ENCODE measurements at regions not wholly inside any gene's neighbourhood (a gene's known extent, or its start where the extent isn't known, plus 50 kb on each side); places are given as distances from the start of the nearest gene placed in this dataset.

DNA sequence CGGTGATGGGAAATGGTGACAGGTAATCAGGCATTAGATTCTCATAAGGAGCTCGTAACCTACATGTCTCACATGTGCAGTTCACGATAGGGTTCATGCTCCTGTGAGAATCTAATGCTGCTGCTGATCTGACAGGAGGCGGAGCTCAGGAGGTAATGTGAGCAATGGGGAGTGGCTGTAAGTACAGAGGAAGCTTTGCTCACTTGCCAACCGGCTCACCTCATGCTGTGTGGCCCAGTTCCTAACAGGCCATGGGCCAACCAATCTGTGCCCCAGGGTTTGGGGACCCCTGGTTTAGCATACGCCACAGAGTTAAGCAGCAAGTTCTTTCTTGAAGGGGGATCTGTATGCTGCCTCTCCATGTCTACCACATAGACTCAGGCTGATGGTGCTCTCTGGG is 133.1 kb downstream of the IQUB start:
- TF ChIP-seq ZNF274 (IDR thresholded peaks at IDR 0.05; ENCODE audit: low read depth, low read length) (no peak), YY1 (IDR thresholded peaks at IDR 0.05; ENCODE audit: insufficient read depth, insufficient read length) (no peak)

Measured in NT2/D1 (cell line).